Transverse colon (tissue), 4 donors: ENCODE measurements at regions not wholly inside any gene's neighbourhood (a gene's known extent, or its start where the extent isn't known, plus 50 kb on each side); places are given as distances from the start of the nearest gene placed in this dataset.

ENCODE experiments used
- DNase-seq: peaks from one replicate; pipeline ENCODE4 v3.0.0-alpha.2; 2019
- H3K27ac ChIP-seq, 4 donors: fragments of 200-600 bp; sonication (generic); 2 replicates each; pipeline ENCODE4 v1.5.1; 2016 to 2018; ENCODE audit warnings: inconsistent platforms in 4 of 4
- H3K27me3 ChIP-seq: fragments of 200-600 bp; sonication (generic); 2 replicates; pipeline ENCODE4 v1.5.1; 2017; ENCODE audit warnings: inconsistent platforms
- H3K36me3 ChIP-seq, 4 donors: fragments of 200-600 bp; sonication (generic); 2 replicates each; pipeline ENCODE4 v1.5.1; 2017 to 2019; ENCODE audit warnings: inconsistent platforms in 4 of 4
- H3K4me1 ChIP-seq, 4 donors: fragments of 200-600 bp; sonication (generic); 2 replicates each; pipeline ENCODE4 v1.5.1; 2017 to 2020; ENCODE audit warnings: inconsistent platforms in 4 of 4
- H3K4me3 ChIP-seq, 4 donors: fragments of 200-600 bp; sonication (generic); 1 replicate in 1 of 4; 2 replicates in 3 of 4; pipeline versions ENCODE4 v1.5.1 to v1.6.1; 2017 to 2019; ENCODE audit warnings: inconsistent platforms in 4 of 4
- H3K9me3 ChIP-seq, 2 donors: fragments of 200-600 bp; sonication (generic); 2 replicates each; pipeline ENCODE4 v1.5.1; 2017 to 2019; ENCODE audit warnings: inconsistent platforms in 2 of 2
- CTCF ChIP-seq, 5 experiments: fragments of 200-600 bp in 3 of 5; fragments of 450-650 bp in 2 of 5; sonication (generic) in 3 of 5; IDR thresholded peaks; 1 replicate in 2 of 5; 2 replicates in 3 of 5; pipeline ENCODE4 v1.5.1; 2016 to 2017; ENCODE audit warnings: antibody characterized with exemption in 5 of 5, inconsistent platforms in 3 of 5, mild to moderate bottlenecking in 2 of 5, moderate library complexity in 1 of 5
- EP300 ChIP-seq: sonication (generic); formaldehyde crosslinking; IDR thresholded peaks from one replicate; pipeline ENCODE4 v1.6.1; 2017; ENCODE audit warnings: antibody characterized with exemption, low read depth
- POLR2A ChIP-seq: fragments of 450-650 bp; IDR thresholded peaks from one replicate; pipeline ENCODE4 v1.6.1; 2016; ENCODE audit warnings: antibody characterized with exemption, mild to moderate bottlenecking, moderate library complexity
- POLR2AphosphoS5 ChIP-seq, 3 donors: sonication (generic); formaldehyde crosslinking; IDR thresholded peaks; one replicate each; pipeline ENCODE4 v1.6.1; 2016; ENCODE audit warnings: antibody characterized with exemption in 3 of 3
- WGBS, 2 donors: methylation state at CpG; one replicate each; pipeline ENCODE4 v1.1.5; 2018; ENCODE audit warnings: low coverage in 1 of 2; 5-methylcytosine and 5-hydroxymethylcytosine counted together
- in situ Hi-C, 4 donors: fragments of 200-750 bp; cut with MboI; loops; one replicate each; pipeline versions ENCODE4 v1.15.0 to v1.15.1; 2017; ENCODE audit warnings: low sequenced_read_pairs in 3 of 4, low pct_ligation_motif_present in 1 of 4, low pct_unique_long_range_greater_than_20kb in 1 of 4
- intact Hi-C: fragments of 100-400 bp; cut with DNase I; formaldehyde crosslinking; loops from one replicate; pipeline ENCODE4 v1.15.1; 2023; ENCODE audit warnings: low total_unique reads

DNA sequence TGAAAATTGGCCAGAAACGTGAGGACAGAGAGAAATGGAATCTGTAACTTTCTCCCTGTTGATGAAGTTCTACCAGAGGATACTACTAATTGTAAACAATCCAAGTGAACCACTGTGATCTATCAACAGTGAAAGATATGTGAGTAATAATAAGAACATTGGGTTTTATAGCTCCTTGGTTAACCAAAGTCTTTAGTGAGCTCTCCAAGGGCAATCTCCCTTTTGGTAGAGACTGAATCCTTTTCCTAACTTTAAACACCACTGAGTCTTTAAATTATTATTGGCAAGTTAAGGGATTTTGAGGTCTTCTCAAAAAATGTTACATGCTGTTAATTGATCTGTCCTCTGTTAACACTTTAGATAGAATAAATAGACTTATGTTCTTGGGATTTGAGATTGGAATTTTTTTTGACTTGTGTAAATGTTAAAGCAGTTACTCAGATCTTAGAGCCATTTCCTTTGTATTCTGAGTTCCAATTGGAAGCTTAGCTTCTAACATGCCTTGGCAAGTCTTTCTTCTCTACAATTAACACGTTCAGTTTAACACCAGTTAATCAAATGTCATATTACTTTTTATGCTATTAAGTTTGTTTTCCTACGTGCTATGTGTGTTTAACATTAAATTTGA is 338.2 kb upstream of the DDHD1 start:
- no peaks in the 10 kb centered on the region for H3K27me3 ChIP-seq
- DNase-seq, result no peak
- in situ Hi-C loops, result no loop called here
- H3K9me3 ChIP-seq, result no peaks in the 10 kb centered on the region
- H3K4me1 ChIP-seq, result no peaks in the 10 kb centered on the region
- H3K4me3 ChIP-seq, result no peak overlapping the region
- 58 to 70% methylated on average over 3 of the region's 3 CpGs for WGBS, 2 donors
- no peaks in the 10 kb centered on the region for H3K36me3 ChIP-seq
- TF ChIP-seq CTCF (IDR thresholded peaks at IDR 0.05) (no peak), POLR2A (no peak), EP300 (no peak), POLR2AphosphoS5 (IDR thresholded peaks at IDR 0.05) (no peak)
- intact Hi-C loops, result no loop called here
- no peak overlapping the region for H3K27ac ChIP-seq

DNA sequence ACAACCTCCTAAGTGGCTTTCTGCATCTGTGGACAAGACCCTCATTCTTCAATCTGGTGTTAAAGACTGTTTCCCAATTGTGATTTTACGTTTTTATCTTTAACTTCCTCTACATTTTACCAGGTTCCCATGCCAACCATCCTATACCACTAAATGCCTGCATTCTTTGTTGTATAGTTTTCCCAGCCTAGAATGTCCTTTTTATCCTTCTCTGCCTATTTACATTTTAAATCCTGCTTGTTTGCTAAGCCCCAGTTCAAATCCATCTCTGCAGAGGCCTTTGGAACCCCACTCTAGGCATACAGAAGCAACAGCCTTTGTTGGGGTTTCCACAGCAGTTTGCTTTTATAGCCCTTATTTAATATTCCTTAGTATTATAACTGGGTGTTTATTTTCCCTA is 325.1 kb upstream of the DDHD1 start:
- DNase-seq, result no peak
- H3K4me1 ChIP-seq, result no peaks in the 10 kb centered on the region
- no peaks in the 10 kb centered on the region for H3K36me3 ChIP-seq
- H3K27me3 ChIP-seq, result no peaks in the 10 kb centered on the region
- no peak overlapping the region for H3K27ac ChIP-seq
- in situ Hi-C loops, result no loop called here
- H3K4me3 ChIP-seq, result no peak overlapping the region
- H3K9me3 ChIP-seq, result peaks cover 0 to 9% of the 10 kb centered on the region in 2 donors
- TF ChIP-seq POLR2AphosphoS5 (IDR thresholded peaks at IDR 0.05), result no peak
- TF ChIP-seq EP300, result no peak
- TF ChIP-seq CTCF (IDR thresholded peaks at IDR 0.05), result no peak
- no peak for TF ChIP-seq POLR2A
- intact Hi-C loops, result no loop called here
- 52 to 57% methylated on average over 1 of the region's 1 CpG for WGBS, 2 donors

DNA sequence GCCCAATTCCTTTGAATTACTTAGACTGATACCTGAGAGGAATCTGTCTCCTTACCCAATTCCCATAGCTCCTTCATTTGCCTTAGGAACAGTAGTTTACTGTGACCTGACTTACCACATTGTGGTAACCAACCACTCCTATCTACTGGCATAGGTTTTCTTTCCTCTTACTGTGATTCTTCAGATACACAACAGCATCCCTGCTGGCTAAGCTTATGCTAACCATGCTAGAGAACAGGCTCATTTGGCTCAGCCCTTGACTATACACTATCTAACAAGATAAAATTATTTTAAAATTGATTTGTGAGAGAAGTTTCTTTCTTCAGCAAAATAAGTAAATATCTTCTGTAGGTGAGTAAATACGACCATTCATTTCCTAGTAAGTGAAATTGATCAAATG is 320.4 kb upstream of the DDHD1 start:
- no peaks in the 10 kb centered on the region for H3K36me3 ChIP-seq
- H3K4me3 ChIP-seq, result no peak overlapping the region
- no peak for DNase-seq
- H3K27me3 ChIP-seq, result no peaks in the 10 kb centered on the region
- H3K27ac ChIP-seq, result no peak overlapping the region
- H3K9me3 ChIP-seq, result no peaks in the 10 kb centered on the region
- H3K4me1 ChIP-seq, result no peaks in the 10 kb centered on the region
- intact Hi-C loops, result no loop called here
- TF ChIP-seq POLR2A, result no peak
- 82 to 87% methylated on average over 1 of the region's 1 CpG for WGBS, 2 donors
- in situ Hi-C loops, result no loop called here

DNA sequence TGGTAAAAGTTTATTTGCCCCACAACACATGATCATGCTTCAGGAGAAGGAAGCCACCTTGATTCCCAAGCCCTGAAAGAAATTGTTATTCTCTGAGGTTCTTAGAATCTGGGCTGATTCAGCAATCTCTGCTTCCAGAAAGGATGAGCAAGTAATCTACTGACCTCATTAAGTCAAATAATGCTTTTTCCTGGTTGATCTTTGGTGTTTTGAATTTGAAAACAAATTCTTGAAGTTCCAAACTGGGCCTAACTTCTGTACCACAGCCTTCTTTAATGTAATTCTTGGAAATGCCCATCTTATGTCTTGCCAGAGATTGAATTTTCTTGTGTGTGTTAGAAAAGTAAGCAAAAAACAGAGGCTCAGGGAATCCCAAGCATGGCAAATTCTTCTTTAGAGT is 319.2 kb upstream of the DDHD1 start:
- intact Hi-C loops, result no loop called here
- TF ChIP-seq POLR2A (no peak), CTCF (IDR thresholded peaks at IDR 0.05) (no peak), POLR2AphosphoS5 (IDR thresholded peaks at IDR 0.05) (no peak), EP300 (no peak)
- Histone ChIP-seq H3K36me3 (no peaks in the 10 kb centered on the region), H3K4me1 (no peaks in the 10 kb centered on the region), H3K9me3 (peaks cover 0 to 3% of the 10 kb centered on the region in 2 donors), H3K27me3 (no peaks in the 10 kb centered on the region), H3K27ac (no peak overlapping the region), H3K4me3 (no peak overlapping the region)
- in situ Hi-C loops, result no loop called here
- no peak for DNase-seq

- Histone ChIP-seq H3K27ac (no peak overlapping the region), H3K9me3 (peaks cover 0 to 6% of the 10 kb centered on the region in 2 donors), H3K4me1 (no peaks in the 10 kb centered on the region), H3K4me3 (no peak overlapping the region), H3K36me3 (no peaks in the 10 kb centered on the region), H3K27me3 (no peaks in the 10 kb centered on the region)
- whole genome bisulfite sequencing, 2 donors, result 73 to 83% methylated on average over 1 to 2 of the region's 2 CpGs
- DNase-seq, result no peak
- in situ Hi-C loops (no loop called here), intact Hi-C loops (no loop called here)
- TF ChIP-seq POLR2AphosphoS5 (IDR thresholded peaks at IDR 0.05), result no peak
- TF ChIP-seq EP300, result no peak
- no peak for TF ChIP-seq CTCF (IDR thresholded peaks at IDR 0.05)
- TF ChIP-seq POLR2A, result no peak
Measured at GRCh38 chr14:53470351-53471043, 317.4 kb upstream of the DDHD1 start.
